SK-N-SH treated with all-trans-retinoic acid at 6 μM for 48 hours (cell line): ENCODE measurements at regions not wholly inside any gene's neighbourhood (a gene's known extent, or its start where the extent isn't known, plus 50 kb on each side); places are given as distances from the start of the nearest gene placed in this dataset.

Experiments used
- ATAC-seq: fragments of 200-7000 bp; cut with Tn5 transposase; 3 replicates; pipeline ENCODE4 v1.9.1; 2020; ENCODE audit warnings: mild to moderate bottlenecking, moderate library complexity
- ARNTL ChIP-seq: fragments of 450-650 bp; formaldehyde crosslinking; IDR thresholded peaks from 2 replicates; pipeline ENCODE4 v1.5.0; 2020; ENCODE audit warnings: low read depth, mild to moderate bottlenecking, moderate library complexity, borderline replicate concordance
- BACH2 ChIP-seq: fragments of 250-450 bp; sonication (Bioruptor Pico); IDR thresholded peaks from 2 replicates; pipeline ENCODE4 v1.9.0; 2021; ENCODE audit warnings: mild to moderate bottlenecking, borderline replicate concordance
- CREB5 ChIP-seq: fragments of 250-450 bp; sonication (Bioruptor Pico); IDR thresholded peaks from 2 replicates; pipeline ENCODE4 v1.5.1; 2020; ENCODE audit warnings: low read depth, mild to moderate bottlenecking, moderate library complexity
- CSDC2 ChIP-seq: fragments of 250-450 bp; sonication (Bioruptor Pico); IDR thresholded peaks from 2 replicates; pipeline ENCODE4 v1.5.0; 2020; ENCODE audit warnings: mild to moderate bottlenecking, moderate library complexity
- CSRNP3 ChIP-seq: fragments of 250-450 bp; sonication (Bioruptor Pico); IDR thresholded peaks from 2 replicates; pipeline ENCODE4 v1.5.1; 2021; ENCODE audit warnings: mild to moderate bottlenecking, moderate library complexity
- GLIS3 ChIP-seq: fragments of 250-450 bp; sonication (Bioruptor Pico); IDR thresholded peaks from 2 replicates; pipeline ENCODE4 v1.5.0; 2020; ENCODE audit warnings: mild to moderate bottlenecking, moderate library complexity
- ISL1 ChIP-seq: fragments of 250-450 bp; sonication (Bioruptor Pico); IDR thresholded peaks from 2 replicates; pipeline ENCODE4 v2.1.2; 2022; ENCODE audit warnings: mild to moderate bottlenecking, moderate library complexity
- OSR1 ChIP-seq: fragments of 250-450 bp; sonication (Bioruptor Pico); IDR thresholded peaks from 2 replicates; pipeline ENCODE4 v1.8.0; 2022; ENCODE audit warnings: moderate library complexity, mild to moderate bottlenecking, inconsistent platforms
- PPARA ChIP-seq: fragments of 250-450 bp; sonication (Bioruptor Pico); IDR thresholded peaks from 2 replicates; pipeline ENCODE4 v1.5.0; 2020; ENCODE audit warnings: mild to moderate bottlenecking, borderline replicate concordance
- RARB ChIP-seq: fragments of 250-450 bp; sonication (Bioruptor Pico); IDR thresholded peaks from 2 replicates; pipeline ENCODE4 v1.8.0; 2021; ENCODE audit warnings: mild to moderate bottlenecking, moderate library complexity
- SNAI2 ChIP-seq: fragments of 250-450 bp; sonication (Bioruptor Pico); IDR thresholded peaks from 2 replicates; pipeline ENCODE4 v1.5.0; 2020; ENCODE audit warnings: mild to moderate bottlenecking, moderate library complexity
- TOX ChIP-seq: fragments of 250-450 bp; sonication (Bioruptor Pico); IDR thresholded peaks from 2 replicates; pipeline ENCODE4 v1.8.0; 2021; ENCODE audit warnings: mild to moderate bottlenecking, moderate library complexity, borderline replicate concordance
- ZC3H10 ChIP-seq: fragments of 250-450 bp; sonication (Bioruptor Pico); IDR thresholded peaks from 2 replicates; pipeline ENCODE4 v1.5.1; 2021; ENCODE audit warnings: mild to moderate bottlenecking, moderate library complexity
- ZFP3 ChIP-seq: fragments of 250-450 bp; sonication (Bioruptor Pico); IDR thresholded peaks from 2 replicates; pipeline ENCODE4 v1.5.0; 2020; ENCODE audit warnings: mild to moderate bottlenecking, moderate library complexity
- ZFP30 ChIP-seq: fragments of 450-650 bp; formaldehyde crosslinking; IDR thresholded peaks from 2 replicates; pipeline ENCODE4 v1.5.0; 2022; ENCODE audit warnings: mild to moderate bottlenecking, moderate library complexity
- ZNF565 ChIP-seq: fragments of 450-650 bp; formaldehyde crosslinking; conservative IDR thresholded peaks from 2 replicates; pipeline ENCODE4 v1.5.0; 2020; ENCODE audit warnings: low read depth, mild to moderate bottlenecking, moderate library complexity
- ZNF70 ChIP-seq: fragments of 450-650 bp; formaldehyde crosslinking; IDR thresholded peaks from 2 replicates; pipeline ENCODE4 v1.5.0; 2020; ENCODE audit warnings: mild to moderate bottlenecking, moderate library complexity
- ZNF8 ChIP-seq: fragments of 450-650 bp; formaldehyde crosslinking; IDR thresholded peaks from 2 replicates; pipeline ENCODE4 v1.5.0; 2020; ENCODE audit warnings: mild to moderate bottlenecking, moderate library complexity
- TF ChIP-seq, protein P1 (sequence below): fragments of 250-450 bp; sonication (Bioruptor Pico); IDR thresholded peaks from 2 replicates; pipeline ENCODE4 v1.5.0; 2020; ENCODE audit warnings: mild to moderate bottlenecking, moderate library complexity
- TF ChIP-seq, protein P2 (sequence below): fragments of 250-450 bp; sonication (Bioruptor Pico); IDR thresholded peaks from 2 replicates; pipeline ENCODE4 v1.8.0; 2021; ENCODE audit warnings: low read depth, mild to moderate bottlenecking, moderate library complexity, borderline replicate concordance
- TF ChIP-seq, protein P3 (sequence below): fragments of 250-450 bp; sonication (Bioruptor Pico); IDR thresholded peaks from 2 replicates; pipeline ENCODE4 v1.8.0; 2020; ENCODE audit warnings: mild to moderate bottlenecking, moderate library complexity, borderline replicate concordance

- ATAC-seq, result no peak
- TF ChIP-seq ZNF70 (CRISPR knock-in tag), result no peak
- TF ChIP-seq SNAI2 (CRISPR knock-in tag), result no peak
- no peak for TF ChIP-seq CSRNP3 (CRISPR knock-in tag)
- no peak for TF ChIP-seq CREB5 (CRISPR knock-in tag)
- TF ChIP-seq BACH2 (CRISPR knock-in tag), result no peak
- no peak for TF ChIP-seq TOX (CRISPR knock-in tag)
Measured at GRCh38 chr1:43054961-43055360, 96.3 kb upstream of the SLC2A1 start.

- TF ChIP-seq CSDC2, result no peak
- TF ChIP-seq ISL1 (CRISPR knock-in tag), result no peak
- no peak for TF ChIP-seq CREB5 (CRISPR knock-in tag)
- TF ChIP-seq SNAI2 (CRISPR knock-in tag), result no peak
- TF ChIP-seq ZNF565 (CRISPR knock-in tag), result no peak
- TF ChIP-seq, protein P1, sequence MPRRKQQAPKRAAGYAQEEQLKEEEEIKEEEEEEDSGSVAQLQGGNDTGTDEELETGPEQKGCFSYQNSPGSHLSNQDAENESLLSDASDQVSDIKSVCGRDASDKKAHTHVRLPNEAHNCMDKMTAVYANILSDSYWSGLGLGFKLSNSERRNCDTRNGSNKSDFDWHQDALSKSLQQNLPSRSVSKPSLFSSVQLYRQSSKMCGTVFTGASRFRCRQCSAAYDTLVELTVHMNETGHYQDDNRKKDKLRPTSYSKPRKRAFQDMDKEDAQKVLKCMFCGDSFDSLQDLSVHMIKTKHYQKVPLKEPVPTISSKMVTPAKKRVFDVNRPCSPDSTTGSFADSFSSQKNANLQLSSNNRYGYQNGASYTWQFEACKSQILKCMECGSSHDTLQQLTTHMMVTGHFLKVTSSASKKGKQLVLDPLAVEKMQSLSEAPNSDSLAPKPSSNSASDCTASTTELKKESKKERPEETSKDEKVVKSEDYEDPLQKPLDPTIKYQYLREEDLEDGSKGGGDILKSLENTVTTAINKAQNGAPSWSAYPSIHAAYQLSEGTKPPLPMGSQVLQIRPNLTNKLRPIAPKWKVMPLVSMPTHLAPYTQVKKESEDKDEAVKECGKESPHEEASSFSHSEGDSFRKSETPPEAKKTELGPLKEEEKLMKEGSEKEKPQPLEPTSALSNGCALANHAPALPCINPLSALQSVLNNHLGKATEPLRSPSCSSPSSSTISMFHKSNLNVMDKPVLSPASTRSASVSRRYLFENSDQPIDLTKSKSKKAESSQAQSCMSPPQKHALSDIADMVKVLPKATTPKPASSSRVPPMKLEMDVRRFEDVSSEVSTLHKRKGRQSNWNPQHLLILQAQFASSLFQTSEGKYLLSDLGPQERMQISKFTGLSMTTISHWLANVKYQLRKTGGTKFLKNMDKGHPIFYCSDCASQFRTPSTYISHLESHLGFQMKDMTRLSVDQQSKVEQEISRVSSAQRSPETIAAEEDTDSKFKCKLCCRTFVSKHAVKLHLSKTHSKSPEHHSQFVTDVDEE (CRISPR knock-in tag), result no peak
- TF ChIP-seq, protein P2, sequence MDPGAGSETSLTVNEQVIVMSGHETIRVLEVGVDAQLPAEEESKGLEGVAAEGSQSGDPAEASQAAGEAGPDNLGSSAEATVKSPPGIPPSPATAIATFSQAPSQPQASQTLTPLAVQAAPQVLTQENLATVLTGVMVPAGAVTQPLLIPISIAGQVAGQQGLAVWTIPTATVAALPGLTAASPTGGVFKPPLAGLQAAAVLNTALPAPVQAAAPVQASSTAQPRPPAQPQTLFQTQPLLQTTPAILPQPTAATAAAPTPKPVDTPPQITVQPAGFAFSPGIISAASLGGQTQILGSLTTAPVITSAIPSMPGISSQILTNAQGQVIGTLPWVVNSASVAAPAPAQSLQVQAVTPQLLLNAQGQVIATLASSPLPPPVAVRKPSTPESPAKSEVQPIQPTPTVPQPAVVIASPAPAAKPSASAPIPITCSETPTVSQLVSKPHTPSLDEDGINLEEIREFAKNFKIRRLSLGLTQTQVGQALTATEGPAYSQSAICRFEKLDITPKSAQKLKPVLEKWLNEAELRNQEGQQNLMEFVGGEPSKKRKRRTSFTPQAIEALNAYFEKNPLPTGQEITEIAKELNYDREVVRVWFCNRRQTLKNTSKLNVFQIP (CRISPR knock-in tag), result no peak
- no peak for TF ChIP-seq ZFP3 (CRISPR knock-in tag)
- no peak for TF ChIP-seq TOX (CRISPR knock-in tag)
- TF ChIP-seq, protein P3, sequence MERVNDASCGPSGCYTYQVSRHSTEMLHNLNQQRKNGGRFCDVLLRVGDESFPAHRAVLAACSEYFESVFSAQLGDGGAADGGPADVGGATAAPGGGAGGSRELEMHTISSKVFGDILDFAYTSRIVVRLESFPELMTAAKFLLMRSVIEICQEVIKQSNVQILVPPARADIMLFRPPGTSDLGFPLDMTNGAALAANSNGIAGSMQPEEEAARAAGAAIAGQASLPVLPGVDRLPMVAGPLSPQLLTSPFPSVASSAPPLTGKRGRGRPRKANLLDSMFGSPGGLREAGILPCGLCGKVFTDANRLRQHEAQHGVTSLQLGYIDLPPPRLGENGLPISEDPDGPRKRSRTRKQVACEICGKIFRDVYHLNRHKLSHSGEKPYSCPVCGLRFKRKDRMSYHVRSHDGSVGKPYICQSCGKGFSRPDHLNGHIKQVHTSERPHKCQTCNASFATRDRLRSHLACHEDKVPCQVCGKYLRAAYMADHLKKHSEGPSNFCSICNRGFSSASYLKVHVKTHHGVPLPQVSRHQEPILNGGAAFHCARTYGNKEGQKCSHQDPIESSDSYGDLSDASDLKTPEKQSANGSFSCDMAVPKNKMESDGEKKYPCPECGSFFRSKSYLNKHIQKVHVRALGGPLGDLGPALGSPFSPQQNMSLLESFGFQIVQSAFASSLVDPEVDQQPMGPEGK (CRISPR knock-in tag), result no peak
- TF ChIP-seq RARB (CRISPR knock-in tag), result no peak
- TF ChIP-seq ZNF8, result no peak
- no peak for TF ChIP-seq BACH2 (CRISPR knock-in tag)
- no peak for ATAC-seq
Measured at GRCh38 chr1:43052786-43053439, 94.2 kb upstream of the SLC2A1 start.

DNA sequence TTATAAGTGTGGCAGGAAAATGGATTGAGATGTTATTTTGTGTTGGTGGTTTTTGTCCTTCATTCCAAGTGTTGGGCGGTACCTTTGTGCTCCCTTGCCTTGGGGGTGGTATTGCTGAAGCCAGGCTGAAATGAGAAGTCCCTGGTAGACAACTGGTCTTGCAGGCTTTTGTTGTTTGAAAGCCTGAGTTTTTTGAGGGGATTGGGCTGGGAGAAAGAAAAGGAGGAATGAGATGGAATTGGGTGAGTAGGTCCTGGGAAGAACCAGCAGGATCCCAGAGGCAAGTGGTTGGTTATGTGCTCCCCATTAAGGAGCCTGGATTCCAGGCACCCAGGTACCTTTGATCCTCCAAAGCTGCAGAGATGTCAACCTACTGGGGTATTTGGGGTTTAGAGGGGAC is 93.7 kb upstream of the SLC2A1 start:
- no peak for ATAC-seq
- no peak for TF ChIP-seq OSR1 (CRISPR knock-in tag)
- no peak for TF ChIP-seq ARNTL (CRISPR knock-in tag)
- TF ChIP-seq CSDC2, result no peak
- no peak for TF ChIP-seq ZFP30 (CRISPR knock-in tag)
- no peak for TF ChIP-seq RARB (CRISPR knock-in tag)
- TF ChIP-seq, protein P2 (CRISPR knock-in tag), result no peak
- no peak for TF ChIP-seq CSRNP3 (CRISPR knock-in tag)
- TF ChIP-seq PPARA (CRISPR knock-in tag), result no peak
- TF ChIP-seq ZC3H10, result no peak
- TF ChIP-seq, protein P3 (CRISPR knock-in tag), result no peak
- no peak for TF ChIP-seq ZFP3 (CRISPR knock-in tag)
- TF ChIP-seq ISL1 (CRISPR knock-in tag), result no peak
- no peak for TF ChIP-seq GLIS3 (CRISPR knock-in tag)
